AG09309 (cell line): ENCODE measurements at regions not wholly inside any gene's neighbourhood (a gene's known extent, or its start where the extent isn't known, plus 50 kb on each side); places are given as distances from the start of the nearest gene placed in this dataset.

Experiments used
- DNase-seq: peaks from one replicate; pipeline ENCODE4 v3.0.0-alpha.2; 2010; ENCODE audit warnings: low read depth
- H3K4me3 ChIP-seq: 2 replicates; pipeline ENCODE4 v1.5.1; 2011; ENCODE audit warnings: mild to moderate bottlenecking, low read depth, low read length, moderate library complexity; ENCODE audit not compliant: control insufficient read depth
- TF ChIP-seq, protein P1 (sequence below): IDR thresholded peaks from 2 replicates; pipeline ENCODE4 v1.5.1; 2011; ENCODE audit warnings: mild to moderate bottlenecking, low read depth, low read length, inconsistent platforms; ENCODE audit not compliant: insufficient read depth, control insufficient read depth; ENCODE audit errors: missing control alignments

DNA sequence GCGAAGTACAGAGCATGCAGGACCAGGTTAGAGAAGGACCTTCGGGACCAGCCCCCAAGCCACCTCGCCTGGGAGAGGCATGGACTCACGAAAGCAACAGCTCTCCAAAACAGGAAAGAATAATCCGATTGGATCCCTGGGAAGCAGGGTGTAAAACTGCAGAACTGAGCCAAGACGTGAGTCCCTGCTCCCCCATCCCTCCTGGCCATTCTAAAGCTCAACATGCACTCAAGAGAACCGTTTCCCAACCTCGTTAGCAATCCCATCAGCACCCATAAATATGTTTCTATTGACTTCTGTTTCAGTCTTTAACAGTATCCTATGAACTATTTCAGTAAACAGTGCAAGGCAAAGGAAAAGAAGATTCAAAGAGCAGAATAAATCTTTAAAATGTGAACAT, 167.0 kb downstream of the COPRS start:
- no peak for DNase-seq
- no peak overlapping the region for H3K4me3 ChIP-seq
- TF ChIP-seq, protein P1, sequence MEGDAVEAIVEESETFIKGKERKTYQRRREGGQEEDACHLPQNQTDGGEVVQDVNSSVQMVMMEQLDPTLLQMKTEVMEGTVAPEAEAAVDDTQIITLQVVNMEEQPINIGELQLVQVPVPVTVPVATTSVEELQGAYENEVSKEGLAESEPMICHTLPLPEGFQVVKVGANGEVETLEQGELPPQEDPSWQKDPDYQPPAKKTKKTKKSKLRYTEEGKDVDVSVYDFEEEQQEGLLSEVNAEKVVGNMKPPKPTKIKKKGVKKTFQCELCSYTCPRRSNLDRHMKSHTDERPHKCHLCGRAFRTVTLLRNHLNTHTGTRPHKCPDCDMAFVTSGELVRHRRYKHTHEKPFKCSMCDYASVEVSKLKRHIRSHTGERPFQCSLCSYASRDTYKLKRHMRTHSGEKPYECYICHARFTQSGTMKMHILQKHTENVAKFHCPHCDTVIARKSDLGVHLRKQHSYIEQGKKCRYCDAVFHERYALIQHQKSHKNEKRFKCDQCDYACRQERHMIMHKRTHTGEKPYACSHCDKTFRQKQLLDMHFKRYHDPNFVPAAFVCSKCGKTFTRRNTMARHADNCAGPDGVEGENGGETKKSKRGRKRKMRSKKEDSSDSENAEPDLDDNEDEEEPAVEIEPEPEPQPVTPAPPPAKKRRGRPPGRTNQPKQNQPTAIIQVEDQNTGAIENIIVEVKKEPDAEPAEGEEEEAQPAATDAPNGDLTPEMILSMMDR = no peak

DNA sequence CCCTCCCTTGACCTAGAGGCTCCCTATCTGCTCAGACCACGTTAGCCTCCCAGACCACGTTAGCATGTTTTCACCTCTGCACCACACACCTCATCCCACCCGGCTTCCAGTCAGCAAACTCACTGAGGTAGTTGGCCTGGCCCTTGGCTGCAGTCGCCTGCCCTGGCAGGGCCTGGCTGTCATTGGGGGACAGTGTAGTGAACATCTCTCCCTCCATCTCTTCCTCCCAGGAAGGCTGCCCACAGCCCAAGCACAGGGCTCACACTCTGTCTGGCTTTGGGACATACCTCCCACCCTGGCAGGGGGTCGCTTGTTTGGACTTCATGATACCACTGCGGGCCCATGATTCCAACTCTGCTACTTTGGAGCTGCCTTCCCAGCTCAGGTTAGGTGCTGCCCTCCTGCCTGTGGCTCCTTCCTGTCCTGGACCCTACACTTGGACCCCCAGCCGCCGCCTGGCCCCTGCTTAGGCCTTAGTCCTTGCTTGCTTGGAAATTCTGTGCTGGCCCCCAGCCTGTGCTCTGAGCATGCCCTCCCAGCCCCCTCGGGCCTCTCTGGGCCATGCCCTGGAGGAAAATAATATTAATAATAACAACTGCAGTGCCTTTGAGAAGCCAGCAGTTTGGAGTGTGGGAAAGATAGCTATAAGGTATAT, 167.7 kb downstream of the COPRS start:
- TF ChIP-seq, protein P1 = no peak

DNA sequence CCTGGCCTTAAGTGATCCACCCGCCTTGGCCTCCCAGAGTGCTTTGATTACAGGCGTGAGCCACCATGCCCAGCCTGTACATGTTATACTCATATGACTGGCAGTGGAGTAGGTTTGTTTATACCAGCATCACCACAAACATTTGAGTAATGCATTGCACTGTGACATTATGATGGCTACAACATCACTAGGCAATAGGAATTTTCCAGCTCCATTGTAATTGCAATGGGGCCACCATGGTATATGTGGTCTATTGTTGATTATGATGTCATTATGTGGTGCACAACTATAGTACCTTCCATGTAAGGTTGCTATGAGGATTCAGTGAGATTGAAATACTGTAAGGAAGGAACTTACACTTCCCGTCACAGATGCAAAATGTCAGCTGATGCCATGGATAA, 168.9 kb downstream of the COPRS start:
- DNase-seq = no peak
- H3K4me3 ChIP-seq = no peak overlapping the region
- TF ChIP-seq, protein P1 = no peak

More for the DNA sequence above, 167.7 kb downstream of the COPRS start:
- no peak for DNase-seq
- no peak overlapping the region for H3K4me3 ChIP-seq

DNA sequence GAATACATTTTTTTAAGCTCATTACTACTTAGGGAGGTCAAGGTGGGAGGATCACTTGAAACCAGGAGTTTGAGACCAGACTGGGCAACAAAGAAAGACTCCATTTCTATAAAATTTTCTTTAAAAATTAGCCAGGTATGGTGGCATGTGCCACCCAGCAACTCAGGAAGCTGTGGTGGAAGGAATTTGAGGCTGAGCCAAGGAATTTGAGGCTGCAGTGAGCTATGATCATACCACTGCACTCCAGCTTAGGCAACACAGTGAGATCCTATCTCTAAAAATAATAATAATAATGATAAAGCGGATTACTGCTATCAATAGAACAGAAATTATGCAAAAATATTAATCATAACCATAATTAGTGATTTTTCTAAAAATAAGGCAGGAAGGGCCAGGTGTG, 170.3 kb downstream of the COPRS start:
- DNase-seq = no peak
- TF ChIP-seq, protein P1 = no peak
- no peak overlapping the region for H3K4me3 ChIP-seq

DNA sequence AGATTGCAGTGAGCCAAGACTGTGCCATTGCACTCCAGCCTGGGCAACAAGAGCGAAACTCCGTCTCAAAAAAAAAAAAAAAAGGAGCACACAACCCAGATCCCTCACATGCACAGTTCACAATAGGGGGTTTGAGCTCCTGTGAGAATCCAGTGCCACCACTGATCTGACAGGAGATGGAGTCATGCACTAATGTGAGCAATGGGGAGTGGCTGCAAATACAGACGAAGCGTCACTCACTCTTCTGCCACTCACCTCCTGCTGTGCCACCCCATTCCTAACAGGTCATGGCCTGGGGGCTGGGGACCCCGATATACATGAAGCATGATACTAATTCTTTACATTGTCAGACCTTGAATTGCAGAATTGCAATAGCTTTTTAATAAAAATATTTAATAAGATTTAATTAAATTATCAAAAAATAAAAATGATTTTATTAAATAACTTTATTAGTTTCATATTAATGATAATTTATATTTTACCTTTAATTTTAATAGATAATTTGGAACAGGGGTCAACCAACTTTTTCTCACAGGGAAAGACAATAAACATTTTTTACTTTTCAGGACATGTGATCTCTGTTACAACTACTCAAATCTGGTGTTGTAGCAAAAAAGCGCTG, 171.4 kb downstream of the COPRS start:
- no peak for DNase-seq
- H3K4me3 ChIP-seq = no peak overlapping the region
- TF ChIP-seq, protein P1 = no peak

DNA sequence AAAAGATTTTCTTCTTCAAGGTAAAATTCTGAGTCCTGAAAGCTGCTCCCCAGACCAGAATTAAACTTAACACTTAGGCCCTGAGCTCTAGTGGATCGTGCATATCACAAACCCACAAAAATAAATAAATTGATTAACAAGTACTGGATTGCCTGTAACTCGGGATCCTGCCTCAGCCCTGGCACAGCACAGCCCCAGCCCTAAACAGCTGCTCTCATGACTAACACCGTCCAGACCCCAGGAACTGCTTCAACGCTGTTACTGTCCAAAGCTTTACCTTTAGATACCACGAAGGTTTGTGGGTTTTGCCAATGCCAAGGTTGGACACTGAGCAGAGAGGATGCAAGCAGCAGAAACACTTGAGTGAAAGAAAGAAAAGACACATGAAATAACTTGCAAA, 172.5 kb downstream of the COPRS start:
- TF ChIP-seq, protein P1 = no peak
- no peak overlapping the region for H3K4me3 ChIP-seq
- DNase-seq = no peak
